Tibial nerve (tissue), 4 donors: ENCODE measurements at regions not wholly inside any gene's neighbourhood (a gene's known extent, or its start where the extent isn't known, plus 50 kb on each side); places are given as distances from the start of the nearest gene placed in this dataset.
"Not testable (repeated sequence)": the region's sequence is repeated elsewhere in the genome, so short reads cannot be mapped to it uniquely, and the experiment has no call there.

Experiments
- DNase-seq, 2 donors: peaks; one replicate each; pipeline ENCODE4 v3.0.0-alpha.2; 2019; ENCODE audit warnings: low spot score in 2 of 2
- H3K27ac ChIP-seq, 4 donors: fragments of 200-600 bp; sonication (generic) in 3 of 4; one replicate each; pipeline ENCODE4 v1.5.1; 2017 to 2019; ENCODE audit warnings: mild to moderate bottlenecking in 1 of 4
- H3K27me3 ChIP-seq, 2 donors: fragments of 200-600 bp; sonication (generic) in 1 of 2; one replicate each; pipeline versions ENCODE4 v1.5.1 to v1.6.0; 2017 to 2019
- H3K36me3 ChIP-seq, 3 donors: fragments of 200-600 bp; sonication (generic); one replicate each; pipeline ENCODE4 v1.5.1; 2018 to 2019
- H3K4me1 ChIP-seq, 4 donors: fragments of 200-600 bp; sonication (generic) in 3 of 4; one replicate each; pipeline ENCODE4 v1.5.1; 2017 to 2019
- H3K4me3 ChIP-seq, 4 donors: fragments of 200-600 bp; sonication (generic) in 3 of 4; one replicate each; pipeline ENCODE4 v1.5.1; 2017 to 2019; ENCODE audit warnings: mild to moderate bottlenecking in 1 of 4, moderate library complexity in 1 of 4
- H3K9me3 ChIP-seq, 4 donors: fragments of 200-600 bp; sonication (generic) in 3 of 4; one replicate each; pipeline ENCODE4 v1.5.1; 2017 to 2019
- EP300 ChIP-seq, 2 donors: sonication (generic); formaldehyde crosslinking; IDR thresholded peaks; one replicate each; pipeline ENCODE4 v1.6.1; 2017; ENCODE audit warnings: antibody characterized with exemption in 2 of 2, mild to moderate bottlenecking in 1 of 2
- POLR2A ChIP-seq, 2 donors: fragments of 450-650 bp; IDR thresholded peaks; one replicate each; pipeline ENCODE4 v1.6.1; 2017; ENCODE audit warnings: antibody characterized with exemption in 2 of 2, mild to moderate bottlenecking in 2 of 2, moderate library complexity in 2 of 2
- WGBS, 2 donors: methylation state at CpG; one replicate each; pipeline ENCODE4 v1.1.5; 2018; 5-methylcytosine and 5-hydroxymethylcytosine counted together
- TF ChIP-seq, protein P1 (sequence below), 5 experiments: fragments of 200-600 bp in 3 of 5; fragments of 450-650 bp in 2 of 5; sonication (generic) in 3 of 5; IDR thresholded peaks; one replicate each; pipeline ENCODE4 v1.5.1; 2016 to 2019; ENCODE audit warnings: antibody characterized with exemption in 5 of 5, mild to moderate bottlenecking in 3 of 5, moderate library complexity in 2 of 5

- Histone ChIP-seq H3K9me3 (no peaks in the 10 kb centered on the region), H3K27me3 (no peaks in the 10 kb centered on the region), H3K4me1 (no peaks in the 10 kb centered on the region), H3K4me3 (no peak overlapping the region), H3K36me3 (no peaks in the 10 kb centered on the region), H3K27ac (no peak overlapping the region)
- 52 to 57% methylated on average over 2 of the region's 2 CpGs for WGBS, 2 donors
- TF ChIP-seq, protein P1, sequence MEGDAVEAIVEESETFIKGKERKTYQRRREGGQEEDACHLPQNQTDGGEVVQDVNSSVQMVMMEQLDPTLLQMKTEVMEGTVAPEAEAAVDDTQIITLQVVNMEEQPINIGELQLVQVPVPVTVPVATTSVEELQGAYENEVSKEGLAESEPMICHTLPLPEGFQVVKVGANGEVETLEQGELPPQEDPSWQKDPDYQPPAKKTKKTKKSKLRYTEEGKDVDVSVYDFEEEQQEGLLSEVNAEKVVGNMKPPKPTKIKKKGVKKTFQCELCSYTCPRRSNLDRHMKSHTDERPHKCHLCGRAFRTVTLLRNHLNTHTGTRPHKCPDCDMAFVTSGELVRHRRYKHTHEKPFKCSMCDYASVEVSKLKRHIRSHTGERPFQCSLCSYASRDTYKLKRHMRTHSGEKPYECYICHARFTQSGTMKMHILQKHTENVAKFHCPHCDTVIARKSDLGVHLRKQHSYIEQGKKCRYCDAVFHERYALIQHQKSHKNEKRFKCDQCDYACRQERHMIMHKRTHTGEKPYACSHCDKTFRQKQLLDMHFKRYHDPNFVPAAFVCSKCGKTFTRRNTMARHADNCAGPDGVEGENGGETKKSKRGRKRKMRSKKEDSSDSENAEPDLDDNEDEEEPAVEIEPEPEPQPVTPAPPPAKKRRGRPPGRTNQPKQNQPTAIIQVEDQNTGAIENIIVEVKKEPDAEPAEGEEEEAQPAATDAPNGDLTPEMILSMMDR (IDR thresholded peaks at IDR 0.05) = no peak
- TF ChIP-seq POLR2A (IDR thresholded peaks at IDR 0.05) (no peak), EP300 (IDR thresholded peaks at IDR 0.05) (no peak)
- no peak for DNase-seq
Observed at GRCh38 chr2:77664491-77664890, 142.3 kb upstream of the LRRTM4 start.

DNA sequence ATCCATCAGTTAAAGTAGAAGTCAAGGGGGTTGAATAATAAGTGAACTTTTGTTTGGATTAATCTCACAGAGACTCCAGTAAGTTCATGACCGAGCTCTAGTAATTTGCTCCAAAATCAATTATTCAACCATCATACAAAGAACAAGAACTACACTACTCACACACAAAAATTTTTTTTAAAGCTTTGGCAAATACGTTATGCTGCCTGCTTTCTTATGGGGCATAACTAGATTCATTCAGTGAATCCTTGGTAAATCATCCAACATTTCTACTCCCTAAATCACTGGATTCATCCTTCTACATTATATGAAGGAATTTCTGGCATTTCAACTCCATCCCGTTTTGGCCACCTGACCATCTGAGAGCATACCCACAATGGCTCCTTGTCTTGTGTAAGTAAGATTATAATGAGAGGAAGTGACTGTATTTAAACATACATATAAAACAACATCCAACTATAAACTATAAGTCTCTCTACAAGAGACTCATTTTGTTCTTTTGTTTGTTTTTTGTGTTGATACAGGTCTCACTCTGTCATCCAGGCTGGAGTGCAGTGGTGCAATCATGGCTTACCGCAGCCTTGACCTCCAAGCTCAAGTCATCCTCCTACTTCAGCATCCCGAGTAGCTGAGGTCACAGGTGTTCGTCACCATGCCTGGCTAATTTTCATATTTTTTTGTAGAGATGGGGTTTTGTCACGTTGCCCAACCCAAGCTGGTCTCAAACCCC lies 144.2 kb upstream of the LRRTM4 start:
- Histone ChIP-seq H3K4me1 (no peaks in the 10 kb centered on the region), H3K9me3 (no peaks in the 10 kb centered on the region), H3K36me3 (no peaks in the 10 kb centered on the region), H3K27ac (no peak overlapping the region), H3K27me3 (no peaks in the 10 kb centered on the region), H3K4me3 (no peak overlapping the region)
- TF ChIP-seq EP300 (IDR thresholded peaks at IDR 0.05) (no peak), POLR2A (IDR thresholded peaks at IDR 0.05) (no peak)
- TF ChIP-seq, protein P1 (IDR thresholded peaks at IDR 0.05) = no peak
- 38 to 50% methylated on average over 7 of the region's 7 CpGs for WGBS, 2 donors
- no peak for DNase-seq

DNA sequence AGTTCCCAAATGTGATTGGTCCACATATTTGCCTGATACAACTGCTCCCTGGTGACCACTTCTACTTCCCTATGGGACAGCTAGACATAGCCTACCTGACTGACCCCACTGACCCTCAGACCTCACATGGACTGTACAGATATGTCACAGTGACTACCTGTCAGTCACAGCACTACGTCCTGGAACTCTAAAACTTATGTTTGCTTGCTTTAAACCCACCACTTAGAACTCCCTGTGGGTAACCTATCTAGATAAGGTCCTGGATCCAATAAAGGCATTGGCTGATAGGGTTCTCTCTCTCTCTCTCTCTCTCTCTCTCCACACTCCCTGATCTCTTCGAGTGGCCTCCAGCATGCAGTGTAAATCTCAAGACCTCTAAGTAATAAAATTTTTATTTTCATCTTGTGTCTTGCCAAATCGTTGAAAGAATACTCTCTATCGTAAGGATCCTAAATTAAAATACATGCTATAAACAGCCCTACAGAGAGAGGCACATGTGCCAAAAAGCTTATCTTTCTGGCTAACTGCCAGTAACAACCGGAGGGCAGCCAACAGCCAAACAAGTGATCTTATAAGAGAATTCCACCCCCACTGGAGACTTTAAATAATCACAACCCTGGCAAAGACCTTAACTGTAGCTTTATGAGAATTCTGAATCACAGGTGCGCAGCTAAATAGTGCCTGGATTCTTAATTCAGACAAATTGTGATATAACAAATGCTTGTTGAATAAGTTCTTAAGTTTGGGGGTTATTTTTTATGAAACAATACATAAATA lies 162.6 kb upstream of the LRRTM4 start:
- H3K9me3 ChIP-seq, H3K4me1 ChIP-seq, H3K27ac ChIP-seq, H3K4me3 ChIP-seq, DNase-seq, H3K36me3 ChIP-seq, H3K27me3 ChIP-seq: not testable (repeated sequence)
- WGBS, 2 donors = 34 to 41% methylated on average over 6 of the region's 6 CpGs

DNA sequence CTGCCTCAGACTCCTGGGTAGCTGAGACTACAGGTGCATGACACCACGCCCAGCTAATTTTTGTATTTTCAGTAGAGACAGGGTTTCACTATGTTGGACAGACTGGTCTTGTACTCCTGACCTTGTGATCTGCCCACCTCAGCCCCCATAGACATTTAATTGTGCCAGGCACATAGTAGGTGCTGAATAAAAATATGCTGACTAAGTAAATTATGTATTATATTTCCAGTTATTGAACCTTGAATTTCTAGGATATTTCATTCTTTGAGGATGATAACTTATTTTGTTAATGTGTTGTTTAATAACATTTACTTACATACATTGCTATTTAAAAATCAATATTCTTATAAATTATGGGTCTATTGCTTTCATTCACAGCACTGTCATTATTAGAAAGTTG lies 190.4 kb upstream of the LRRTM4 start:
- WGBS, 2 donors = 100% methylated on average over 1 of the region's 1 CpG
- H3K36me3 ChIP-seq = no peaks in the 10 kb centered on the region
- no peaks in the 10 kb centered on the region for H3K27me3 ChIP-seq
- no peaks in the 10 kb centered on the region for H3K9me3 ChIP-seq
- H3K27ac ChIP-seq = no peak overlapping the region
- DNase-seq = no peak
- H3K4me1 ChIP-seq = no peaks in the 10 kb centered on the region
- H3K4me3 ChIP-seq = no peak overlapping the region
- TF ChIP-seq EP300 (IDR thresholded peaks at IDR 0.05) = no peak
- TF ChIP-seq POLR2A (IDR thresholded peaks at IDR 0.05) = no peak
- TF ChIP-seq, protein P1 (IDR thresholded peaks at IDR 0.05) = no peak

DNA sequence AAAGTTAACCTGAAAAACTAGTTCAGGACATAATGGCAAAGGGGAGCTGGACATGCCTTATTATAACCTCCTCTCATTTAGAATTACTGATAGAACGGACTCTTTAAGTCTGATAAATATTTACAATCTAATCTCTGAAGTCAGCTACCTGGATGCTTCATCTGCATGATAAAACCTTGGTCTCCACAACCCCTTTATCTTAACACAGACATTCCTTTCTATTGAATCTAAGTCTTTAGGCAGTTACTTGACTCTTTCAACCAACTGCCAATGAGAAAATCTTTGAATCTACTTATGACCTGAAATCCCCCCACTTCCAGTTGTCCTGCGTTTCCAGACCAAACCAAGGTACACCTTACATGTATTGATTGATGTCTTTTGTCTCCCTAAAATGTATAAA lies 191.2 kb upstream of the LRRTM4 start:
- Histone ChIP-seq H3K27me3 (no peaks in the 10 kb centered on the region), H3K27ac (no peak overlapping the region), H3K4me3 (no peak overlapping the region), H3K9me3 (no peaks in the 10 kb centered on the region), H3K4me1 (no peaks in the 10 kb centered on the region), H3K36me3 (no peaks in the 10 kb centered on the region)
- TF ChIP-seq, protein P1 (IDR thresholded peaks at IDR 0.05) = no peak
- TF ChIP-seq POLR2A (IDR thresholded peaks at IDR 0.05) (no peak), EP300 (IDR thresholded peaks at IDR 0.05) (no peak)
- WGBS, 2 donors = 88% methylated on average over 2 of the region's 2 CpGs
- no peak for DNase-seq
